Cardiac septum (tissue), 1 donor: ENCODE measurements at regions not wholly inside any gene's neighbourhood (a gene's known extent, or its start where the extent isn't known, plus 50 kb on each side); places are given as distances from the start of the nearest gene placed in this dataset.

Source experiments
- DNase-seq: peaks from one replicate; pipeline ENCODE4 v3.0.0-alpha.2; 2020; ENCODE audit warnings: low spot score
- intact Hi-C: fragments of 100-400 bp; cut with DNase I; formaldehyde crosslinking; loops from one replicate; pipeline ENCODE4 v1.14.0; 2022
- donor health status: DM: no; HTN: no; CAD: no.

DNA sequence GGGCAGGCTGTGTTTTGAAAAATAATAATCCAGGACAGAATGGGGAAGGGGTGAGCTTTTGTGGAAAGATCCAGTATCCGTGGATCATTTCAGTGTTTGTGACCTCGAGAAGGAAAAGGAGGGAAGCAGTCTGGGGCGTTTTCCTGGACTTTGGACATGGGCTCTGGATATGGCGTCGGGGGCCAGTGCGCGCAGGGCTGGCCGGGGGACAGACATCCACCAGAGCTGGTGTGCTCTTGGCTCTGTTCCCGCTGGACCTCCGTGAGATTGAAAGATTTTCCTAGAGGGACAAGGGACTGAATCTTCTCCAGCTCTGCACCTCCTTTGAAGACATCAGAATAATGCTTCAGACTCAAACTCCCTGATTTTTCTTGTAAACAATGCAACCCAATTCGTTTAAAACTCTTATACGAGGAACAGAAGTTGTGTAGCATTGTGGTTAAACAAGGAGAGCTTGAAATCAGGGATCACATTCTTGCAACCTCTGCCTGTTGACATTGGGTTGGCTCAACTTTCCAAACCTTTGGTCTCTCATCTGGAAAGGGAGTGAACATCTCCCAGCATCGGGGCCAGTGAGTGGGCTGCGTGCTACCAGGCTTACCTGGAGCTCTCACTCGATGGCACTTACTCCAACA lies 75.9 kb downstream of the C16orf95 start:
- intact Hi-C loops = no loop called here
- no peak for DNase-seq

DNA sequence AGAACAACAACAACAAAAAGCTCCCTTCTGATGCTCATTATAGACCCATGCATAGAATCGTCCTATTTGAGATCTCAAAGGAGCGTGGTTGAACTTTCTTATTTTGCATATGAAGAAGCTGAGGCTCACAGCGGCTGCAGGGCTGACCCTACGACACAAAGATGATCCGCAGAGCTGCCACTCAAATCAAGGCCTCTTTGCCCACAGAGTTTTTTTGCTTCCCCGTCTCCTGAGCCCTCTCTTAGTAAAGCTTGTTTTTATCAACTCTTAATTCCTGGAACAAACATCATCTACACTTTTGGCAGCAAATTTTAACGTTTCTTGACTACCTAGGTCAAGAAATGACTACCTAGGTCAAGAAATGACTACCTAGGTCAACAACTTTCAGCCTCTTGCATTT lies 73.7 kb downstream of the C16orf95 start:
- intact Hi-C loops = no loop called here
- DNase-seq = no peak

DNA sequence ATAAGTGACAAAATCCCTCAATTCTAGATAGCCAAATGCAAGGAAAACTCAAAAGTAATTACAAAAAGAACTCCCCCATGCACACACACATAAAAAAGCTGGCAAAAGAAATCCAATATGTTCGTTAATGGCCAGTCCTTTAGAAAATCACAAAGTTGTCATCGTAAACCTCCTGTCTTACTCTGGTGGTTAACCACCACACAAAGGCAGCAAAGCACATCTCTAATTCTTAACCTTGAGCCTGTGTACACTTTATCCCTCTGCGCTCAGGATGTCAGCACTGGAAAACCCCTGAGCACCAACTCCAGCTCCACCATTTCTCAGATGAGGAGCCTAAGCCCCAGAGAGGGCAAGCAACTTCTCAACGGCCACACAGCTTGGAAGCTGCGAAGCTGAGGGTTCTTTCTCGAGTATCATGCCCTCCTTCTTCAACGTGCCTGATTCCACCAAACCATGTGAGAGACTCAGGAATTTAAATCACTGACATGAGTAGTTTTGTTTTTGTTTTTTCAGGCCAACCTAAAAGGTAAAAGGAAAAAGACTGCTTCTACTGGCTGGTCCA lies 72.5 kb downstream of the C16orf95 start:
- no peak for DNase-seq
- intact Hi-C loops = no loop called here

DNA sequence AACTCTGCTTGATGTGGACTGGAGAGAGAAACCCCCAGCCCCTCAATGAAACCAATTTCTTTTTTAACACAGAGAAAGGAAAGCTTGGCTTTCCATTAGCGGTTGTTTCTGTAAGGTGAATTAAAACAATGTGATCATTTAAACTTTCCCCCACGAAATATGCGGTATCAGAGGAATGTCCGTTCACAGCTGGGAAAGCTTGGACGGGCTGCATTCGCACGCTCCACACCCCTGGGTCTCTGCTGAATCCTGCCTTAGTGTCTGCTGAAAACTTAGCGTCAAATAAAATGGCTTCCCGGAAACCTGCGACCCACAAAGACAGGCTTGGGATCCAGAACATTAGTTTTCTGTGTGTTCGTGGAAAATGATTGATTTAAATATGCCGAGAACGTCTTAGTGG lies 71.7 kb downstream of the C16orf95 start:
- DNase-seq = no peak
- intact Hi-C loops = no loop called here

DNA sequence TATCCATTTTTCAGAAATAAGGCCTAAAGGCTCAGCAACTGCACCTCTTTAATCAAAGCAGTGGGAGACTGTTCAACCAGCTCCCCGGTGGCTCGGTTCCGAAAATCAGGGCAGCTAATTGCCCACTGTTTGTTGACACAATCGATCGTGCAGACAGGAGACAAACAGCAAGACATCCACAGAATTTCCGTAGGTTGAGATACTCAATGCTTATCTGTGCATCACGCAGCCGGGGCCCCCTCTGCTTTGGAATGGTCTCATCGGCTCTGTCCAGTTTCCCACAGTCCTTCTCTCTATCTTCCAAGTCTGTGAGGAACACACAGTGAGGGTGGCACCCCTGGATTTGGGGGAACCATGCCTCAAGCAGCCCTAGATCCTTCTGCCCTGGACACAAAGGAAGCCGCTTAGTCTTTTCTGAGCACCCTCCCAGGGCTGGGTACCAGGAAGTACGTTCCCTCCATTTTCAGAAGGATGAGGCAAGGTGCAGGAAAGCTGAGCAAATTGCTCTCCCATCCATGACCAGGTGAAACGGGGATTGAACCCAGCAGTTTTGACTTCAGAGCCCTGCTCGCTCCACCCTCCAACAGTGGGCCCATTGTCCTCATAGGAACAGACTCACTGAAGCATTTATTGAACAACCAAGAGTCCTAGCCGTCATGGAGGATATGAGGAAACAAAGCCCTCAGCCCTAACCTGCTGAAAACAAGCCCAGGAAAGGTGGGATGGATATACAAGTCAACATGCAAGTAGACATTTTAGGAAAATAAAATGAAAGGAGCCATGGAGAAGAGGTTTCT lies 70.7 kb downstream of the C16orf95 start:
- intact Hi-C loops = no loop called here

DNA sequence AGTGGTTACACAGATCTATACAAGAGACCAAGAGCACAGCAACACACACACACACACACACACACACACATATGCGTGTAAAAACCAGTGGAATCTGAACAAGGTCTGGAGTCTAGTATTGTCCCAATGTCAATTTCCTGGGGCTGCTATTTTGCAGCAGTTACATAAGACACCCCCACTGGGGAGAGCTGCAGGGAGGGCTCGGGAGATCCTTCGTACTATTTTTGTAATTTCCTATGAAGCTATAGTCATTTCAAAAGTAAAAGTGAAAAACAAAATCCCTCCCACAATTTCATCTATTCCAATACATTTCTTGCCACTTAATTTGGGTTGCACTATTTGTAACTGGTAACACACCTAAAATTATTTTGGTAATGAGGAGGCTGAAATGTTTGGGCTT lies 68.5 kb downstream of the C16orf95 start:
- no peak for DNase-seq
- intact Hi-C loops = no loop called here

More for the DNA sequence above, 70.7 kb downstream of the C16orf95 start:
- DNase-seq = no peak

DNA sequence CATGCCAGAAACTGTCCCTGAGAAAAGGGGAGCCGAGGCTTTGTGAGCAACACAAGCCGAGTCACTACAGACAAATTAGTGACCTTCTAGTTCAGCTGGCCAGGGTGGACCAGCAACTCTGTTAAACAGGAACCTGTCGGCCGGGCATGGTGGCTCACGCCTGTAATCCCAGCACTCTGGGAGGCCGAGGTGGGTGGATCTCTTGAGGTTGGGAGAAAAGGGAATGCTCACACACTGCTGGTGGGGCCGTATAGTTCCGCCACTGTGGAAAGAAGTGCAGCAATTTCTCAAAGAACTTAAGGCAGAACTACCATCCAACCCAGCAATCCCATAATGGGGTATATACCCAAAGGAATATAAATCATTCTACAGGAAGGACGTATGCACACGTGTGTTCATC lies 67.8 kb downstream of the C16orf95 start:
- DNase-seq = no peak
- intact Hi-C loops = no loop called here

DNA sequence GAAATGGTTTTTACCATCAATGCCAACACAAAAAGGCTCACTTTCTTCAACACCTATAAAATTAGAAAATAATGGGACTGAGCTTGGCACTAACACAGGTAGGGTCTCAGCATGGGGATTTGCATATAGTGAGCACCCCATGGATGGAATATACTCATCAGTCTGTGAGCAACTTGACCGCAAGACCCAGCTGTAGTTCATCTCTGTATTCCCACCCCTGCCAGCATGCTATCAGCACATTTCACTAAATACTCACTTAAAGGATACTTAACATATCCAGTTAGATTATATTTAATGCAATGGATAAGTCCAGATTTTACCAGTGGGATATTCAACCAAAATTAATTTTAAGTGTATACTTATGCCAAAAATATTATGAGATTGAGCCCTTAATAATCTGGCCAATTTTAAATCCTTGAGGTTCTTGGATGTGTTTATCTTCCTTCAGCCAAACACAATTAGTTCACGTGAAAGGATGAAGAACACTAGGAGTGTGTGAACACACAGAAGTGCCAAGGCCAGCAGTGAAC lies 66.7 kb downstream of the C16orf95 start:
- intact Hi-C loops = no loop called here
- no peak for DNase-seq

DNA sequence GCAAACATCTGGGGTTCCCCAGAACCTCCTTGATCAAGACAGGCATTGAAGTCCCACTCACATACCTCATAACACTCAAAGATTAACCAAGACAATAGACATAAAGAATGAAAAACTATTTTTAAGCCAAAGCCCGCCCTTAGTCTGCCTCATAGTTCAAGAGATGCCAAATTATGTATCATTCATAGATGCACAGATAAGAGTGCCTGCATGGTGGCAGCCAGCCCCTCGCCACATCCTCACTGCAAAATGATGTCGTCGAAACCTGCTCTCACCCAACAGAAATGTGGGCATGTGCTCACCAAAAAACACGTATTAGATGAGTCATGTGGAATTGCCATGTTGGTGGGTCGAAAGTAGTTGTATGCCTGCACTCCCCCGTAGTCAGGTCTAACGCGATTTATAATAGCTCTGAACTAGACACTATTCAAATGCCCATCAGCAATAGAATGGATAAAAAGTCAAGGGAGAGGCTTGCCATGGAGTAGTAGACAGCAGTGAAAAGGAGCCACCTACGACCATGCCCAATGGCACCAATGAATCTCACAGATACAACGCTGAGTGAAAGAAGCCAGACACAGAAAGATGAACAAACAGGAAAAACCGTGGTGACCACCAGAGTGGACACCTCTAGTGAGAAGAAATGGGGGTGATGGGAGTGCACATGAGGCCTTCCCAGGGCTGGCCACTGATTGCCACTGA lies 64.8 kb downstream of the C16orf95 start:
- intact Hi-C loops = no loop called here
- DNase-seq = no peak
